ENCODE measurements at regions not wholly inside any gene's neighbourhood (a gene's known extent, or its start where the extent isn't known, plus 50 kb on each side); places are given as distances from the start of the nearest gene placed in this dataset.
"Not testable (repeated sequence)": the region's sequence is repeated elsewhere in the genome, so short reads cannot be mapped to it uniquely, and the experiment has no call there.

- FAIRE-seq (no peak), DNase-seq (ENCODE audit: insufficient read length, low spot score) (no peak)
- TF ChIP-seq TAF1 (IDR thresholded peaks at IDR 0.05; ENCODE audit: low read depth, low read length) (no peak), PAX5 (IDR thresholded peaks at IDR 0.05; ENCODE audit: insufficient read depth, low read length, severe bottlenecking) (no peak)
Measured at GRCh38 chr16:47920709-47921108, 235.1 kb downstream of the ABCC12 start.

GRCh38 chr16:47917118-47917517, 238.7 kb downstream of the ABCC12 start:
- TF ChIP-seq SPI1 (IDR thresholded peaks at IDR 0.05; ENCODE audit: low read depth, low read length) = no peak
- no peak for TF ChIP-seq POLR2AphosphoS5 (IDR thresholded peaks at IDR 0.05; ENCODE audit: low read depth, low read length)
- TF ChIP-seq POLR2A (IDR thresholded peaks at IDR 0.05; ENCODE audit: low read depth, low read length) = no peak
- TF ChIP-seq TAF1 (IDR thresholded peaks at IDR 0.05; ENCODE audit: low read depth, low read length) = no peak
- no peak for TF ChIP-seq POU2F2 (IDR thresholded peaks at IDR 0.05; ENCODE audit: low read depth, low read length)
- no peak for TF ChIP-seq PAX5 (IDR thresholded peaks at IDR 0.05; ENCODE audit: insufficient read depth, low read length, severe bottlenecking)
- FAIRE-seq = no peak

GRCh38 chr16:47916266-47916665, 239.5 kb downstream of the ABCC12 start:
- DNase-seq (ENCODE audit: insufficient read length, low spot score) (no peak), FAIRE-seq (no peak)
- TF ChIP-seq POU2F2 (IDR thresholded peaks at IDR 0.05; ENCODE audit: low read depth, low read length) (no peak), POLR2AphosphoS5 (IDR thresholded peaks at IDR 0.05; ENCODE audit: low read depth, low read length) (no peak), TAF1 (IDR thresholded peaks at IDR 0.05; ENCODE audit: low read depth, low read length) (no peak), POLR2A (IDR thresholded peaks at IDR 0.05; ENCODE audit: low read depth, low read length) (no peak), PAX5 (IDR thresholded peaks at IDR 0.05; ENCODE audit: insufficient read depth, low read length, severe bottlenecking) (no peak), SPI1 (IDR thresholded peaks at IDR 0.05; ENCODE audit: low read depth, low read length) (no peak)

More at GRCh38 chr16:47917118-47917517, 238.7 kb downstream of the ABCC12 start:
- DNase-seq (ENCODE audit: insufficient read length, low spot score) = no peak

- FAIRE-seq = no peak
- TF ChIP-seq PAX5 (IDR thresholded peaks at IDR 0.05; ENCODE audit: insufficient read depth, low read length, severe bottlenecking) (no peak), POLR2A (IDR thresholded peaks at IDR 0.05; ENCODE audit: low read depth, low read length) (no peak), TAF1 (IDR thresholded peaks at IDR 0.05; ENCODE audit: low read depth, low read length) (no peak), POU2F2 (IDR thresholded peaks at IDR 0.05; ENCODE audit: low read depth, low read length) (no peak), SPI1 (IDR thresholded peaks at IDR 0.05; ENCODE audit: low read depth, low read length) (no peak), POLR2AphosphoS5 (IDR thresholded peaks at IDR 0.05; ENCODE audit: low read depth, low read length) (no peak)
Measured at GRCh38 chr16:47907109-47907508, 248.7 kb downstream of the ABCC12 start.

GRCh38 chr16:47905771-47906170, 250.0 kb downstream of the ABCC12 start:
- DNase-seq (ENCODE audit: insufficient read length, low spot score) = no peak
- FAIRE-seq = no peak
- no peak for TF ChIP-seq POLR2AphosphoS5 (IDR thresholded peaks at IDR 0.05; ENCODE audit: low read depth, low read length)
- TF ChIP-seq POLR2A (IDR thresholded peaks at IDR 0.05; ENCODE audit: low read depth, low read length) = no peak
- TF ChIP-seq PAX5 (IDR thresholded peaks at IDR 0.05; ENCODE audit: insufficient read depth, low read length, severe bottlenecking) = no peak
- no peak for TF ChIP-seq POU2F2 (IDR thresholded peaks at IDR 0.05; ENCODE audit: low read depth, low read length)
- TF ChIP-seq TAF1 (IDR thresholded peaks at IDR 0.05; ENCODE audit: low read depth, low read length) = no peak
- no peak for TF ChIP-seq SPI1 (IDR thresholded peaks at IDR 0.05; ENCODE audit: low read depth, low read length)

More at GRCh38 chr16:47907109-47907508, 248.7 kb downstream of the ABCC12 start:
- no peak for DNase-seq (ENCODE audit: insufficient read length, low spot score)

GRCh38 chr16:47904691-47905090, 251.1 kb downstream of the ABCC12 start:
- no peak for FAIRE-seq
- DNase-seq (ENCODE audit: insufficient read length, low spot score) = no peak

GRCh38 chr16:47903470-47903869, 252.3 kb downstream of the ABCC12 start:
- FAIRE-seq = no peak

More at GRCh38 chr16:47904691-47905090, 251.1 kb downstream of the ABCC12 start:
- no peak for TF ChIP-seq TAF1 (IDR thresholded peaks at IDR 0.05; ENCODE audit: low read depth, low read length)
- no peak for TF ChIP-seq SPI1 (IDR thresholded peaks at IDR 0.05; ENCODE audit: low read depth, low read length)
- TF ChIP-seq POU2F2 (IDR thresholded peaks at IDR 0.05; ENCODE audit: low read depth, low read length) = no peak
- TF ChIP-seq POLR2AphosphoS5 (IDR thresholded peaks at IDR 0.05; ENCODE audit: low read depth, low read length) = no peak
- TF ChIP-seq POLR2A (IDR thresholded peaks at IDR 0.05; ENCODE audit: low read depth, low read length) = no peak
- TF ChIP-seq PAX5 (IDR thresholded peaks at IDR 0.05; ENCODE audit: insufficient read depth, low read length, severe bottlenecking) = no peak

GRCh38 chr16:47897105-47897504, 258.7 kb downstream of the ABCC12 start:
- not testable (repeated sequence) for DNase-seq (ENCODE audit: insufficient read length, low spot score); FAIRE-seq

More at GRCh38 chr16:47903470-47903869, 252.3 kb downstream of the ABCC12 start:
- no peak for DNase-seq (ENCODE audit: insufficient read length, low spot score)
- TF ChIP-seq TAF1 (IDR thresholded peaks at IDR 0.05; ENCODE audit: low read depth, low read length) = no peak
- no peak for TF ChIP-seq PAX5 (IDR thresholded peaks at IDR 0.05; ENCODE audit: insufficient read depth, low read length, severe bottlenecking)
- no peak for TF ChIP-seq POLR2AphosphoS5 (IDR thresholded peaks at IDR 0.05; ENCODE audit: low read depth, low read length)
- TF ChIP-seq POLR2A (IDR thresholded peaks at IDR 0.05; ENCODE audit: low read depth, low read length) = no peak
- TF ChIP-seq POU2F2 (IDR thresholded peaks at IDR 0.05; ENCODE audit: low read depth, low read length) = no peak

GRCh38 chr16:47895146-47895545, 260.6 kb downstream of the ABCC12 start:
- TF ChIP-seq POLR2A (IDR thresholded peaks at IDR 0.05; ENCODE audit: low read depth, low read length) = no peak
- TF ChIP-seq POLR2AphosphoS5 (IDR thresholded peaks at IDR 0.05; ENCODE audit: low read depth, low read length) = no peak
- no peak for TF ChIP-seq SPI1 (IDR thresholded peaks at IDR 0.05; ENCODE audit: low read depth, low read length)
- TF ChIP-seq POU2F2 (IDR thresholded peaks at IDR 0.05; ENCODE audit: low read depth, low read length) = no peak
- no peak for TF ChIP-seq PAX5 (IDR thresholded peaks at IDR 0.05; ENCODE audit: insufficient read depth, low read length, severe bottlenecking)
- TF ChIP-seq TAF1 (IDR thresholded peaks at IDR 0.05; ENCODE audit: low read depth, low read length) = no peak
- DNase-seq (ENCODE audit: insufficient read length, low spot score) = no peak
- no peak for FAIRE-seq

GRCh38 chr16:47892999-47893398, 262.8 kb downstream of the ABCC12 start:
- FAIRE-seq = no peak

More at GRCh38 chr16:47892999-47893398, 262.8 kb downstream of the ABCC12 start:
- no peak for DNase-seq (ENCODE audit: insufficient read length, low spot score)
- TF ChIP-seq POLR2A (IDR thresholded peaks at IDR 0.05; ENCODE audit: low read depth, low read length) = no peak
- TF ChIP-seq POU2F2 (IDR thresholded peaks at IDR 0.05; ENCODE audit: low read depth, low read length) = no peak
- TF ChIP-seq POLR2AphosphoS5 (IDR thresholded peaks at IDR 0.05; ENCODE audit: low read depth, low read length) = no peak
- no peak for TF ChIP-seq PAX5 (IDR thresholded peaks at IDR 0.05; ENCODE audit: insufficient read depth, low read length, severe bottlenecking)
- no peak for TF ChIP-seq SPI1 (IDR thresholded peaks at IDR 0.05; ENCODE audit: low read depth, low read length)
- no peak for TF ChIP-seq TAF1 (IDR thresholded peaks at IDR 0.05; ENCODE audit: low read depth, low read length)
